ENCODE measurements at regions not wholly inside any gene's neighbourhood (a gene's known extent, or its start where the extent isn't known, plus 50 kb on each side); places are given as distances from the start of the nearest gene placed in this dataset.

- ChIA-PET CTCF (interaction anchor here (3.8 kb wide), 1 partner anchor 11 kb away, joined by 19 read pairs; no protein-coding TSS in a partner anchor), POLR2A (no interaction called here)
- H3K36me3 ChIP-seq (ENCODE audit: control insufficient read depth, insufficient read depth, low read length), result no peaks in the 10 kb centered on the region
- no peak for TF ChIP-seq CTCF (IDR thresholded peaks at IDR 0.05; ENCODE audit: insufficient read depth, low read depth, low read length)
- DNase-seq (ENCODE audit: low read depth), result no peak
- no peak overlapping the region for H3K4me3 ChIP-seq (ENCODE audit: low read depth, low read length)
- H3K27me3 ChIP-seq (ENCODE audit: control insufficient read depth, insufficient read depth, low read length), result no peaks in the 10 kb centered on the region
Measured at GRCh38 chr4:86493460-86493859, 100.7 kb upstream of the PTPN13 start.

GRCh38 chr4:86496094-86497080 lies 97.7 kb upstream of the PTPN13 start:
- no peak for DNase-seq (ENCODE audit: low read depth)
- Histone ChIP-seq H3K4me3 (ENCODE audit: low read depth, low read length) (no peak overlapping the region), H3K36me3 (ENCODE audit: control insufficient read depth, insufficient read depth, low read length) (no peaks in the 10 kb centered on the region), H3K27me3 (ENCODE audit: control insufficient read depth, insufficient read depth, low read length) (no peaks in the 10 kb centered on the region)
- ChIA-PET POLR2A (no interaction called here), CTCF (interaction anchor here (0.6 to 5.0 kb wide), 30 partner anchors 9 to 741 kb away, joined by 3 to 30 read pairs (median 4); partner anchors contain the start of genes C4orf36 and PTPN13)
- TF ChIP-seq CTCF (IDR thresholded peaks at IDR 0.05; ENCODE audit: insufficient read depth, low read depth, low read length), result peak; percentile 93

- POLR2A ChIA-PET, result no interaction called here
- no peak for TF ChIP-seq CTCF (IDR thresholded peaks at IDR 0.05; ENCODE audit: insufficient read depth, low read depth, low read length)
- Histone ChIP-seq H3K36me3 (ENCODE audit: control insufficient read depth, insufficient read depth, low read length) (no peaks in the 10 kb centered on the region), H3K4me3 (ENCODE audit: low read depth, low read length) (no peak overlapping the region), H3K27me3 (ENCODE audit: control insufficient read depth, insufficient read depth, low read length) (no peaks in the 10 kb centered on the region)
- DNase-seq (ENCODE audit: low read depth), result no peak
- CTCF ChIA-PET, result interaction anchor here (0.6 to 5.0 kb wide), 13 partner anchors 14 to 409 kb away, joined by 3 to 30 read pairs (median 3); partner anchors contain the start of gene C4orf36
Measured at GRCh38 chr4:86497131-86497530, 97.0 kb upstream of the PTPN13 start.

- no peaks in the 10 kb centered on the region for H3K36me3 ChIP-seq (ENCODE audit: control insufficient read depth, insufficient read depth, low read length)
- TF ChIP-seq CTCF (IDR thresholded peaks at IDR 0.05; ENCODE audit: insufficient read depth, low read depth, low read length), result peak; percentile 84
- POLR2A ChIA-PET, result interaction anchor here (0.6 kb wide), 1 partner anchor 309 kb away, joined by 3 read pairs; no protein-coding TSS in a partner anchor
- H3K27me3 ChIP-seq (ENCODE audit: control insufficient read depth, insufficient read depth, low read length), result no peaks in the 10 kb centered on the region
- CTCF ChIA-PET, result interaction anchor here (0.6 to 5.0 kb wide), 37 partner anchors 8 to 893 kb away, joined by 3 to 30 read pairs (median 4); partner anchors contain the start of genes C4orf36, HSD17B11, PTPN13 and SLC10A6
- no peak overlapping the region for H3K4me3 ChIP-seq (ENCODE audit: low read depth, low read length)
- DNase-seq (ENCODE audit: low read depth), result no peak
Measured at GRCh38 chr4:86497980-86498862, 95.9 kb upstream of the PTPN13 start.

All from BJ (cell line).